HFF-Myc (cell line): ENCODE measurements at regions not wholly inside any gene's neighbourhood (a gene's known extent, or its start where the extent isn't known, plus 50 kb on each side); places are given as distances from the start of the nearest gene placed in this dataset.
"Not testable (repeated sequence)": the region's sequence is repeated elsewhere in the genome, so short reads cannot be mapped to it uniquely, and the experiment has no call there.

Experiments used
- DNase-seq: peaks from one replicate; pipeline ENCODE4 v3.0.0-alpha.2; 2011; ENCODE audit warnings: low read depth; ENCODE audit errors: extremely low read depth
- H3K4me3 ChIP-seq: replicated peaks from 2 replicates; pipeline ENCODE4 v1.5.1; 2011; ENCODE audit warnings: low read depth, mild to moderate bottlenecking, control low read depth, low read length
- CTCF ChIP-seq: IDR thresholded peaks from 2 replicates; pipeline ENCODE4 v1.5.1; 2012; ENCODE audit warnings: mild to moderate bottlenecking, low read depth, low read length, control low read depth; ENCODE audit errors: missing control alignments

DNA sequence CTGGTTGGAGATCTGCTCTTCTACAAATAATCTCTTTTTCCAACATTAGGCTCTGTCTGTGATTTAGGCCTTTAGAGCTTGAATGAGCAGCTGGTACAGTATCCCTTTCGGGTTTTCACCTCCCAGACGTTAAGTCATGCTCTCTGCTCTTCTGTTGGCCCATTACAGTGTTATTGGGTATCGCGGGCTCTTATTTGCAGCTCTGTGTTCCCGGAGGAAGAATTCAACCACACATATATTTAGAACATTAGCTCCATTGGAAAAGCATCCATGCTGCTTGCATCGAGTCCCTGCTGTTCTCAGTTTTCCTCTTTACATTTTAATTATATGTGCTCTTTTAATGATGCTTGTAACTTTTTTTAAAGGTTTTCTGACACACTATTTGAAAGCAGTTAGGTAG lies 278.0 kb upstream of the ADCY2 start:
- H3K4me3 ChIP-seq: no peak overlapping the region
- no peak for DNase-seq
- TF ChIP-seq CTCF: no peak

DNA sequence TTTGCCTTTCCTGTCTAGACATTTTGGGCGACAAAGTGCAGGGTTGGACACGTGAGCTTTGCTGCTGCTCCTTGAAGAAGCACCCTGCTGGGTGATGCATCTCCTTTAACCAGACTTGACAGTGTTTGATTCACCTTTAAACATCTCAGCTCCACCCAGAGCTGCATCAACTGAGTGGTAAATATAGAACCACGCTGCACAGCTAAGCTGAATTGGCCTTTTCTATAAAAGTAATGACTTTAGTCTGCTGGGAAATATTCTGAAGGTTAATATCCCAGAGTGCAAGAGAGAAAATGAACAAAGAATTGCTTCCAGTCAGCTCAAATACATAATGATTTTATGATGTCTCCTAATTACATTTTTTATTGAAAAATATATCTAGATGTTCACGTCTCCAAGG lies 264.3 kb upstream of the ADCY2 start:
- DNase-seq: no peak
- H3K4me3 ChIP-seq: no peak overlapping the region
- no peak for TF ChIP-seq CTCF

DNA sequence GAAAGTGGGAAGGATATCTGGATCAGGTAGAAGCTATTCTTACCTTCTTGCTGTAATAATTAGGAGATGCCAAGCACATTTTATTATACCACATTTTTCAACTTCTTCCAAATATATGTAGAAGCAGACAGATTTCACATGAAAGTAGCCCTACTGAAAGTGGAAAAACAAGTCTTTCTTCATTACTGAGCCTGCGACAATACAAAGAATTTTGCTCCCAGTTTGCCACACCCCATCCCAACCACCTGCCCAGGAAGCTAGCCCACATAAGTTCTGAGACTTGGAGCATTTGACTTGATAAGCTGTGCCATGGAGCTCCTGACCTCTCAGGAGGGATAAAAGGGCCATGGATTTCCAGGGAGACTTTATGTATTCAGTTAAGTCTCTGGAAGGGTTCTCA lies 249.1 kb upstream of the ADCY2 start:
- no peak overlapping the region for H3K4me3 ChIP-seq
- TF ChIP-seq CTCF: no peak
- DNase-seq: no peak

- no peak for TF ChIP-seq CTCF
- DNase-seq: no peak
- no peak overlapping the region for H3K4me3 ChIP-seq
Measured at GRCh38 chr5:7157083-7157482, 238.9 kb upstream of the ADCY2 start.

DNA sequence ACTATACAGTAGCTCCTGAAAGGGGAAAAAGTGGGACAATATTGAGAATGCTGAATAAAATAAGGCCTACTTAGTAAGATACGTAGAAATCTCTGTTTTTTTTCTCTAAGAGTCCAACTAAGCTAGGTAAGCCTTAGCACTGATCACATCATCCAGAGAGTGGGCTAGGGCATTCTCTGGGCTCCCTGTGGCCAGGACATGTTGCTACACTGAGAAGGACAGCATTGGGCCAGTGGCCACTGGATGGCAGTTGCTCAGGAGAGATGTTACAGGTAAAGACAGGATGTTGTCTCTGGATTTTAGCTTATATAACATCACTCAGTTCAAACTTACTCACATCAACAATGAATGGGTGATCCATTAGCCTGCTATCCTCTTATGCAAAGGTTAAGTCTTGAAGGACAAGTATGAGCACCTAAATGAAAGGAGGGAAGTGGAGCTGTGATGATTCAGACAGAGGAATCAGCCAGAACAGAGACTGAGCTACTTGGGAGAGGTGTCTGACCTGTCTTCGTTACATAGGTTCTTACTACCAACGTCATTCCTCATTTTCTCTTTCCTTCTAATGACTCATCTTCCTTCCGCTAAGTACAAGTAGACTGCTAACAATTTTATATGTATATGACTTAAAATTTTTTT lies 226.6 kb upstream of the ADCY2 start:
- no peak for DNase-seq
- no peak for TF ChIP-seq CTCF
- no peak overlapping the region for H3K4me3 ChIP-seq

- not testable (repeated sequence) for DNase-seq, H3K4me3 ChIP-seq
Measured at GRCh38 chr5:7170785-7171184, 225.2 kb upstream of the ADCY2 start.

DNA sequence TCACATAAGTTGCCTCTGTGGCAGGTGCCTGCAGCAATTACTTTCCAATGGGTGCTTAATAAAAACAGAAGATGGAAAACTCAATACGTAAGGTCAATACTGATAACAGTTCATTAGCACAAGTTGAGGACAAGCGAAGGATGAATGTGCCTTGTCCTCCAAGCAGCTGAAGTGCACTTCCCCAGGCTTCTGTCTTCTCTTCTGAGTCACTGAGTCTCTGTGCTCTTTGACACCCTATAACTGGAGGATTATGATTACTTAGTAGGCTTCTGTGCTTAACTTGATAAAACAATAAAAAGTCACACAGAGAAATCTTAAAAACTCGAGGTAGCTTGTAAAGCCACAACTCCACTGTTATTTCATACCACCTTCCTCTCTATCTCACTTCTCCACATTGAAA lies 216.6 kb upstream of the ADCY2 start:
- DNase-seq: no peak
- no peak for TF ChIP-seq CTCF
- no peak overlapping the region for H3K4me3 ChIP-seq
